Mammary epithelial cell (primary cell): ENCODE measurements at regions not wholly inside any gene's neighbourhood (a gene's known extent, or its start where the extent isn't known, plus 50 kb on each side); places are given as distances from the start of the nearest gene placed in this dataset.
"Not testable (repeated sequence)": the region's sequence is repeated elsewhere in the genome, so short reads cannot be mapped to it uniquely, and the experiment has no call there.

Experiments
- EZH2 ChIP-seq: IDR thresholded peaks from 2 replicates; pipeline ENCODE4 v1.6.1; 2012; ENCODE audit warnings: low read length, inconsistent platforms, borderline replicate concordance
- TF ChIP-seq, protein P1 (sequence below), 2 donors: IDR thresholded peaks in 1 of 2; conservative IDR thresholded peaks in 1 of 2; 2 replicates each; pipeline ENCODE4 v1.5.1; 2011 to 2012; ENCODE audit warnings: inconsistent platforms in 2 of 2, low read length in 2 of 2, mild to moderate bottlenecking in 2 of 2, control low read depth in 1 of 2, low read depth in 1 of 2; ENCODE audit not compliant: insufficient read depth in 1 of 2; ENCODE audit errors: extremely low read depth in 1 of 2

DNA sequence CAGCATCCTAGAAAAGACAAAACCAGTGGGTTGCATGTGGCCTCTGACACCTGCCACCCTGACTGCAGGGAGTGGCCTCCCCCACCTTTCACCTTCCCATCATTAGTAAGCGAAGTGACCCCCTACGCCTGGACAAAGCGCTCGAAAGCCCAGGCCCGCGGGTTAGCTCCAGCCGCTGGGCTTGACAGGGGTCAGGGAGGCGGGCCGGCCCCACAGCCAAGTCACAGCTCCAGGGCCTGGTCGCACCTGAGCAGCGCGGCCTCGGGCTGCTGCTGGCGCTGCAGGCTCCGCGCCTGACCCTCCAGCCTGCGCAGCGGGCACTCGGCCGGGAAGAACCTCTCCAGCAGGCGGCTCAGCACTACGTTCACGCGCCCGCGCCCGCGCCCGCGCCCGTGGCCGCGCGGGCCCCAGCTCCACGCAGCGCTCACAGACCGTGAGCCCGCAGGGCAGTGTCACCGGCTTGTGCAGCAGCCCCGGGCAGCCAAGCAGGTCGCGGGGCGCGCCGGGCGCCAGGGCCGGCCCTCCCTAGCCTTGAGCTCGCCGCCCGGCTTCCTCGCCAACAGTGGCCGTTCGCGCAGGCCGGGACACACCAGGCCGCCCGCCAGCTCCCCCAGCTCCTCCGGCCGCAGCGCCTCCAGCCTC is 93.3 kb downstream of the POTEC start:
- TF ChIP-seq, protein P1, sequence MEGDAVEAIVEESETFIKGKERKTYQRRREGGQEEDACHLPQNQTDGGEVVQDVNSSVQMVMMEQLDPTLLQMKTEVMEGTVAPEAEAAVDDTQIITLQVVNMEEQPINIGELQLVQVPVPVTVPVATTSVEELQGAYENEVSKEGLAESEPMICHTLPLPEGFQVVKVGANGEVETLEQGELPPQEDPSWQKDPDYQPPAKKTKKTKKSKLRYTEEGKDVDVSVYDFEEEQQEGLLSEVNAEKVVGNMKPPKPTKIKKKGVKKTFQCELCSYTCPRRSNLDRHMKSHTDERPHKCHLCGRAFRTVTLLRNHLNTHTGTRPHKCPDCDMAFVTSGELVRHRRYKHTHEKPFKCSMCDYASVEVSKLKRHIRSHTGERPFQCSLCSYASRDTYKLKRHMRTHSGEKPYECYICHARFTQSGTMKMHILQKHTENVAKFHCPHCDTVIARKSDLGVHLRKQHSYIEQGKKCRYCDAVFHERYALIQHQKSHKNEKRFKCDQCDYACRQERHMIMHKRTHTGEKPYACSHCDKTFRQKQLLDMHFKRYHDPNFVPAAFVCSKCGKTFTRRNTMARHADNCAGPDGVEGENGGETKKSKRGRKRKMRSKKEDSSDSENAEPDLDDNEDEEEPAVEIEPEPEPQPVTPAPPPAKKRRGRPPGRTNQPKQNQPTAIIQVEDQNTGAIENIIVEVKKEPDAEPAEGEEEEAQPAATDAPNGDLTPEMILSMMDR (conservative IDR thresholded peaks at IDR 0.05 in 1 of 2, IDR thresholded peaks at IDR 0.05 in 1 of 2; ENCODE audit: extremely low read depth in 1 of 2, insufficient read depth in 1 of 2, low read depth in 1 of 2, low read length in 2 of 2) = not testable (repeated sequence)
- TF ChIP-seq EZH2 = not testable (repeated sequence)
